HFFc6 (cell line): ENCODE measurements at regions not wholly inside any gene's neighbourhood (a gene's known extent, or its start where the extent isn't known, plus 50 kb on each side); places are given as distances from the start of the nearest gene placed in this dataset.

Experiments used
- DNase-seq: peaks from one replicate; pipeline ENCODE4 v3.0.0-alpha.2; 2018
- H3K27ac Mint-ChIP-seq: 2 replicates; pipeline ENCODE4 v1.8.0; 2020; ENCODE audit warnings: mild to moderate bottlenecking, mixed read lengths
- H3K27me3 Mint-ChIP-seq: 2 replicates; pipeline ENCODE4 v1.8.0; 2021; ENCODE audit warnings: mild to moderate bottlenecking, moderate library complexity, mixed read lengths; ENCODE audit not compliant: insufficient read depth
- H3K36me3 Mint-ChIP-seq: 2 replicates; pipeline ENCODE4 v1.8.0; 2021; ENCODE audit warnings: low read depth, mixed read lengths
- H3K4me1 Mint-ChIP-seq: 2 replicates; pipeline ENCODE4 v1.8.0; 2020; ENCODE audit warnings: low read depth, mixed read lengths
- H3K4me3 Mint-ChIP-seq: 2 replicates; pipeline ENCODE4 v1.8.0; 2020; ENCODE audit warnings: mild to moderate bottlenecking, moderate library complexity, mixed read lengths
- H3K9me3 Mint-ChIP-seq: 2 replicates; pipeline ENCODE4 v1.8.0; 2020; ENCODE audit warnings: mild to moderate bottlenecking, mixed read lengths
- CTCF ChIP-seq: fragments of 200-600 bp; sonication (generic); IDR thresholded peaks from 2 replicates; pipeline ENCODE4 v1.5.0; 2021; ENCODE audit warnings: antibody characterized with exemption, mild to moderate bottlenecking

- DNase-seq, result no peak
- Mint-ChIP-seq H3K27me3 (no peaks in the 10 kb centered on the region; the same call in 1 of the 2 replicates), H3K9me3 (no peaks in the 10 kb centered on the region), H3K36me3 (no peaks in the 10 kb centered on the region), H3K27ac (no peak overlapping the region), H3K4me3 (no peak overlapping the region), H3K4me1 (peaks cover 15% of the 10 kb centered on the region)
- TF ChIP-seq CTCF, result no peak
These were observed 226.1 kb upstream of the CEP162 start for GRCh38 chr6:84453499-84453898.

- no peak for DNase-seq
These were observed 222.6 kb upstream of the CEP162 start for GRCh38 chr6:84450018-84450417.

GRCh38 chr6:84449220-84449619, 221.8 kb upstream of the CEP162 start:
- DNase-seq, result no peak
- peaks cover 15% of the 10 kb centered on the region for H3K4me1 Mint-ChIP-seq
- no peaks in the 10 kb centered on the region for H3K36me3 Mint-ChIP-seq
- H3K4me3 Mint-ChIP-seq, result no peak overlapping the region
- H3K9me3 Mint-ChIP-seq, result no peaks in the 10 kb centered on the region
- no peak for TF ChIP-seq CTCF
- H3K27me3 Mint-ChIP-seq, result peaks cover under 1% of the 10 kb centered on the region; the same call in 1 of the 2 replicates
- H3K27ac Mint-ChIP-seq, result no peak overlapping the region

More at GRCh38 chr6:84450018-84450417, 222.6 kb upstream of the CEP162 start:
- Mint-ChIP-seq H3K4me3 (no peak overlapping the region), H3K27ac (no peak overlapping the region), H3K9me3 (no peaks in the 10 kb centered on the region), H3K36me3 (no peaks in the 10 kb centered on the region), H3K27me3 (no peaks in the 10 kb centered on the region; the same call in 1 of the 2 replicates), H3K4me1 (peaks cover 15% of the 10 kb centered on the region)
- TF ChIP-seq CTCF, result no peak

GRCh38 chr6:84448331-84448730, 220.9 kb upstream of the CEP162 start:
- Mint-ChIP-seq H3K27me3 (peaks cover 2% of the 10 kb centered on the region), H3K4me3 (no peak overlapping the region), H3K27ac (no peak overlapping the region), H3K9me3 (no peaks in the 10 kb centered on the region), H3K4me1 (peaks cover 7% of the 10 kb centered on the region), H3K36me3 (no peaks in the 10 kb centered on the region)
- TF ChIP-seq CTCF, result no peak
- DNase-seq, result no peak

- Mint-ChIP-seq H3K27ac (no peak overlapping the region), H3K9me3 (no peaks in the 10 kb centered on the region), H3K4me1 (peaks cover 5% of the 10 kb centered on the region; the same call in 1 of the 2 replicates)
These were observed 220.2 kb upstream of the CEP162 start for GRCh38 chr6:84447651-84448050.

More at GRCh38 chr6:84447651-84448050, 220.2 kb upstream of the CEP162 start:
- H3K4me3 Mint-ChIP-seq, result no peak overlapping the region
- H3K27me3 Mint-ChIP-seq, result peaks cover 4% of the 10 kb centered on the region
- H3K36me3 Mint-ChIP-seq, result no peaks in the 10 kb centered on the region
- TF ChIP-seq CTCF, result no peak
- no peak for DNase-seq
